ENCODE measurements at regions not wholly inside any gene's neighbourhood (a gene's known extent, or its start where the extent isn't known, plus 50 kb on each side); places are given as distances from the start of the nearest gene placed in this dataset.

DNA sequence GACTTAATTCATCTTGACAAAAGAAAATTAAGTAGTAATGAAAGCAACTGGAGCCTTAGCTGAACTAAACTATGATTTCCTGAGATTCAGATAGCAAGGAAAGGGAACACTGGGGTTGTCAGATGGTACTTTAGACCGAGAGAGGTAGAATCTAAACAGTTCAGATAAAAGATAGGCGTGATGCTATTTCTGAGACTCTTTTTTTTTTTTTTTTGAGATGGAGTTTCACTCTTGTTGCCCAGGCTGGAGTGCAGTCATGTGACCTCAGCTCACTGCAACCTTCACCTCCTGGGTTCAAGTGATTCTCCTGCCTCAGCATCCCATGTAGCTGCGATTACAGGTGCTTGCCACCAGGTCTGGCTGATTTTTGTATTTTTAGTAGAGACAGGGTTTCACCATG lies 279.9 kb upstream of the UMPS start:
- Histone ChIP-seq H3K9me3 (no peaks in the 10 kb centered on the region), H3K27me3 (no peaks in the 10 kb centered on the region), H3K27ac (no peak overlapping the region), H3K36me3 (peaks cover 0 to 7% of the 10 kb centered on the region in 2 donors), H3K4me3 (replicated peaks in 1 of 3) (no peak overlapping the region), H3K4me1 (no peaks in the 10 kb centered on the region)
- WGBS, 2 donors, result 95 to 98% methylated on average over 3 of the region's 3 CpGs
- intact Hi-C loops (cut with DNase I), result no loop called here
- TF ChIP-seq, protein P1, sequence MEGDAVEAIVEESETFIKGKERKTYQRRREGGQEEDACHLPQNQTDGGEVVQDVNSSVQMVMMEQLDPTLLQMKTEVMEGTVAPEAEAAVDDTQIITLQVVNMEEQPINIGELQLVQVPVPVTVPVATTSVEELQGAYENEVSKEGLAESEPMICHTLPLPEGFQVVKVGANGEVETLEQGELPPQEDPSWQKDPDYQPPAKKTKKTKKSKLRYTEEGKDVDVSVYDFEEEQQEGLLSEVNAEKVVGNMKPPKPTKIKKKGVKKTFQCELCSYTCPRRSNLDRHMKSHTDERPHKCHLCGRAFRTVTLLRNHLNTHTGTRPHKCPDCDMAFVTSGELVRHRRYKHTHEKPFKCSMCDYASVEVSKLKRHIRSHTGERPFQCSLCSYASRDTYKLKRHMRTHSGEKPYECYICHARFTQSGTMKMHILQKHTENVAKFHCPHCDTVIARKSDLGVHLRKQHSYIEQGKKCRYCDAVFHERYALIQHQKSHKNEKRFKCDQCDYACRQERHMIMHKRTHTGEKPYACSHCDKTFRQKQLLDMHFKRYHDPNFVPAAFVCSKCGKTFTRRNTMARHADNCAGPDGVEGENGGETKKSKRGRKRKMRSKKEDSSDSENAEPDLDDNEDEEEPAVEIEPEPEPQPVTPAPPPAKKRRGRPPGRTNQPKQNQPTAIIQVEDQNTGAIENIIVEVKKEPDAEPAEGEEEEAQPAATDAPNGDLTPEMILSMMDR (IDR thresholded peaks at IDR 0.05), result no peak
- no peak for TF ChIP-seq POLR2A (IDR thresholded peaks at IDR 0.05)
- DNase-seq, result no peak

DNA sequence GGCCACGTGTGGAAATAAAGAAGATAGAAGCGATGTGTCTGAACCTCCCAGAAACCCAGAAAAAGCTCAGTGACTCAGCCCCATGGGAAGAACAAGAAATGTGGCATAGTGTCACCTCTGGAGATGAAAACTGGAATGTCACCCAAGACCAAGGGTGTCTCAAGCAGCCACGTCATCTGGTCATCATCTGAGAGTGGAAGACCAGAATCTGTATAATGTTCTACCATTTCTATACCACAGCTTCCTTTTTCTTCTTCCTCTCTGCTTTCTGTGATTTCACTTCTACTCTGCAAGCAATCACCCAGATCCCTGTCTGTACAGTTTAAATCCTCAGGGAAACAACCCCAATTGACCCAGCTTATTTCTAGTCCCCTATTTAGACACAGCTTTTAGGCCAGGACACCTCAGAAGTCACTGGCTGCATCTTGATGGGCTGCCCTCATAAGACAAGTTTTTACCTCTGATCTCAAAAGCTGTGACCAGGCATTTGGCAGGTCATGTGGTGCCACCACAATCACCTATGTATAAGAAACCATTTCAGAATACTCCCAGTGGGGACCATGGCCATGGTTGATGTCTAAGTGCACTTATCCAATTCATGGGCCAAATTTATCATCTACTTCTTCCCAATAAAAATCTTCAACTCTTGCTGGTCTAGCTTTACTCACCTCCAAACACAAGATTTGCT lies 278.5 kb upstream of the UMPS start:
- no peaks in the 10 kb centered on the region for H3K4me1 ChIP-seq
- H3K4me3 ChIP-seq (replicated peaks in 1 of 3), result no peak overlapping the region
- H3K36me3 ChIP-seq, result peaks cover 0 to 2% of the 10 kb centered on the region in 2 donors
- no peak overlapping the region for H3K27ac ChIP-seq
- H3K27me3 ChIP-seq, result no peaks in the 10 kb centered on the region
- WGBS, 2 donors, result 72 to 90% methylated on average over 3 of the region's 3 CpGs
- no peak for DNase-seq
- no peaks in the 10 kb centered on the region for H3K9me3 ChIP-seq
- TF ChIP-seq, protein P1 (IDR thresholded peaks at IDR 0.05), result no peak
- TF ChIP-seq POLR2A (IDR thresholded peaks at IDR 0.05), result no peak
- intact Hi-C loops (cut with DNase I), result no loop called here

DNA sequence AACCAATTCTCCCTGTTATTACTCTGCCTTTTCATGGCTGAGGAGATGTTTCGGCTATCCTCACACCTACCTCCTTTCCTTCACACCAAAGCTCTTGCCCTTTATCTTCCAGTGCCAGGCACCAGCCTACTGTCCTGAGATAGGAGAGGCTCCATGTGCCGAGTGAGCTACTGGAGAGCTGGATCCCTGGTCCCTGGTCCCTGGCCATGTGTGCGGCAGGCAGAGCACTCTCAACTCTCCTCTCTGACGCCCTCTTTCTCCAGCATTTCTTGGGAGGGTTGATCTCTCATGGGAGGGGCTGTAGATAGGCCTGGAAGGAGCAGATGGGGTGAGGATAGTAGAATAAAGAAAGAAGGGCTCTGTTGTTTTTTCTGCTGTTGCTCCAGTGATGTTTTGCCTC lies 277.1 kb upstream of the UMPS start:
- no peak for DNase-seq
- Histone ChIP-seq H3K27me3 (no peaks in the 10 kb centered on the region), H3K4me1 (no peaks in the 10 kb centered on the region), H3K9me3 (no peaks in the 10 kb centered on the region), H3K27ac (no peak overlapping the region), H3K36me3 (no peaks in the 10 kb centered on the region), H3K4me3 (replicated peaks in 1 of 3) (no peak overlapping the region)
- intact Hi-C loops (cut with DNase I), result no loop called here
- WGBS, 2 donors, result 94 to 95% methylated on average over 4 of the region's 4 CpGs
- TF ChIP-seq, protein P1 (IDR thresholded peaks at IDR 0.05), result no peak
- TF ChIP-seq POLR2A (IDR thresholded peaks at IDR 0.05), result no peak

DNA sequence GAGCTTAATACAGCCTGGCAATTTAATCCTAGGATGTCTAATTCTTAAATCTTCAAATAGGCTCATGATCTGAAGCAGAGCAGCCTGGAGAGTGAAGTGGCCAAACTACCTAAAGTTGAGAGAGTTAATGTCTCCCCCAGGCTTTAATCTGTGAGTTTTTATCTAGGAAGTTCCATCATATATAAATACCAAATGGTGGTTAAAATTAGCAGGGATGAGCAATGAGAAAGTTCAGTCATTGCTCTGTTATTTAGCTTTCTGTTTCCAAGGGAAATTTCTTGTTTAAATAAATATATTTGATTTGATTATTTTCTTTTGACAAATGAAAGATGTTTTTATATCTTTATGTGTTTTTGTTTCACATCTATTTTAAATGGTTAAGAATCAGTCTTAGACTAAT lies 274.4 kb upstream of the UMPS start:
- TF ChIP-seq, protein P1 (IDR thresholded peaks at IDR 0.05), result no peak
- no peak for TF ChIP-seq POLR2A (IDR thresholded peaks at IDR 0.05)
- Histone ChIP-seq H3K4me1 (no peaks in the 10 kb centered on the region), H3K4me3 (replicated peaks in 1 of 3) (no peak overlapping the region), H3K36me3 (no peaks in the 10 kb centered on the region), H3K9me3 (no peaks in the 10 kb centered on the region), H3K27ac (no peak overlapping the region), H3K27me3 (no peaks in the 10 kb centered on the region)
- no peak for DNase-seq
- intact Hi-C loops (cut with DNase I), result no loop called here

DNA sequence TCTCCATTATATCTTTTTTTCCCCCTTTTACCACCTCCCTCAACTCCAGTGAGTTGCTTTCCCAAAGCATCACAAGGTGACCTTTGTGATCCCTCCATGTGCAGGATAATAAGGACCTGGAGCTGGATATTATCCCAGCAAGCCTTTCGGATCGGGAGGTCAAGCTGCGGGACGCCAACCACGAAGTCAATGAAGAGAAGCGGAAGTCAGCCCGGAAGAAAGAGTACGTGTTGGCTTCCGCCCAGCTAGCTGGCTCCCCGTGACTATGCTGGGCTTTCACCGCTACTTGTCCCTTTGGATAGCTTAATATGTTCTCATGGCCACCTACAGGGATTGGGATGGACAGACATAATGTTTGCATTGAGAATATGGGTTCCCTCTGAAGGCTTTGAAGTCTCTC lies 273.7 kb upstream of the UMPS start:
- Histone ChIP-seq H3K9me3 (no peaks in the 10 kb centered on the region), H3K27ac (no peak overlapping the region), H3K4me1 (no peaks in the 10 kb centered on the region), H3K27me3 (no peaks in the 10 kb centered on the region), H3K4me3 (replicated peaks in 1 of 3) (no peak overlapping the region), H3K36me3 (no peaks in the 10 kb centered on the region)
- TF ChIP-seq, protein P1 (IDR thresholded peaks at IDR 0.05), result no peak
- TF ChIP-seq POLR2A (IDR thresholded peaks at IDR 0.05), result no peak
- 84 to 87% methylated on average over 11 of the region's 11 CpGs for WGBS, 2 donors
- intact Hi-C loops (cut with DNase I), result no loop called here
- no peak for DNase-seq

Measured in thyroid gland (tissue), 4 donors.